Thyroid gland (tissue), 4 donors: ENCODE measurements at regions not wholly inside any gene's neighbourhood (a gene's known extent, or its start where the extent isn't known, plus 50 kb on each side); places are given as distances from the start of the nearest gene placed in this dataset.

Experiments used
- DNase-seq, 2 donors: peaks; one replicate each; pipeline ENCODE4 v3.0.0-alpha.2; 2019
- H3K27ac ChIP-seq, 3 donors: fragments of 200-600 bp; sonication (generic); 1 replicate in 2 of 3; 2 replicates in 1 of 3; pipeline ENCODE4 v1.5.1; 2016 to 2019; ENCODE audit warnings: mild to moderate bottlenecking in 1 of 3, moderate library complexity in 1 of 3
- H3K27me3 ChIP-seq: fragments of 200-600 bp; sonication (generic); one replicate; pipeline ENCODE4 v1.5.1; 2019
- H3K36me3 ChIP-seq, 2 donors: fragments of 200-600 bp; sonication (generic); one replicate each; pipeline ENCODE4 v1.5.1; 2016 to 2019
- H3K4me1 ChIP-seq, 2 donors: fragments of 200-600 bp; sonication (generic); one replicate each; pipeline ENCODE4 v1.5.1; 2017 to 2019
- H3K4me3 ChIP-seq, 3 donors: fragments of 200-600 bp; sonication (generic); replicated peaks in 1 of 3; 1 replicate in 2 of 3; 2 replicates in 1 of 3; pipeline ENCODE4 v1.5.1; 2016; ENCODE audit warnings: mild to moderate bottlenecking in 1 of 3
- H3K9me3 ChIP-seq: fragments of 200-600 bp; sonication (generic); one replicate; pipeline ENCODE4 v1.5.1; 2017
- CTCF ChIP-seq, 6 experiments: fragments of 200-600 bp in 3 of 6; fragments of 450-650 bp in 3 of 6; sonication (generic) in 3 of 6; IDR thresholded peaks; one replicate each; pipeline ENCODE4 v1.5.1; 2016 to 2019; ENCODE audit warnings: antibody characterized with exemption in 6 of 6, mild to moderate bottlenecking in 2 of 6, inconsistent platforms in 1 of 6, moderate library complexity in 1 of 6
- POLR2A ChIP-seq, 2 donors: fragments of 450-650 bp; IDR thresholded peaks; one replicate each; pipeline ENCODE4 v1.6.1; 2017; ENCODE audit warnings: antibody characterized with exemption in 2 of 2, mild to moderate bottlenecking in 2 of 2, moderate library complexity in 1 of 2
- WGBS, 2 donors: methylation state at CpG; one replicate each; pipeline ENCODE4 v1.1.5; 2017; 5-methylcytosine and 5-hydroxymethylcytosine counted together
- intact Hi-C: fragments of 100-400 bp; cut with DNase I; formaldehyde crosslinking; loops from one replicate; pipeline ENCODE4 v1.15.1; 2023

- no peak overlapping the region for H3K4me3 ChIP-seq
- no peaks in the 10 kb centered on the region for H3K27me3 ChIP-seq
- 72% methylated on average over 14 to 23 of the region's 25 CpGs for WGBS, 2 donors
- no peaks in the 10 kb centered on the region for H3K9me3 ChIP-seq
- TF ChIP-seq POLR2A (IDR thresholded peaks at IDR 0.05) (no peak), CTCF (IDR thresholded peaks at IDR 0.05) (no peak)
- peaks cover 0 to 4% of the 10 kb centered on the region in 2 donors for H3K4me1 ChIP-seq
- H3K27ac ChIP-seq: no peak overlapping the region
- H3K36me3 ChIP-seq: no peaks in the 10 kb centered on the region
- intact Hi-C loops: no loop called here
- DNase-seq: no peak
These were observed 126.0 kb upstream of the IQSEC1 start for GRCh38 chr3:13199006-13199776.

GRCh38 chr3:13198264-13198879 is 125.1 kb upstream of the IQSEC1 start:
- H3K27ac ChIP-seq: no peak overlapping the region
- DNase-seq: no peak
- no peaks in the 10 kb centered on the region for H3K4me1 ChIP-seq
- H3K9me3 ChIP-seq: no peaks in the 10 kb centered on the region
- no peaks in the 10 kb centered on the region for H3K36me3 ChIP-seq
- intact Hi-C loops: no loop called here
- H3K4me3 ChIP-seq: no peak overlapping the region
- TF ChIP-seq CTCF (IDR thresholded peaks at IDR 0.05): no peak
- no peak for TF ChIP-seq POLR2A (IDR thresholded peaks at IDR 0.05)
- H3K27me3 ChIP-seq: no peaks in the 10 kb centered on the region
- 82 to 91% methylated on average over 7 to 11 of the region's 11 CpGs for WGBS, 2 donors

- Histone ChIP-seq H3K27ac (no peak overlapping the region), H3K36me3 (no peaks in the 10 kb centered on the region), H3K4me3 (no peak overlapping the region), H3K9me3 (no peaks in the 10 kb centered on the region), H3K27me3 (no peaks in the 10 kb centered on the region), H3K4me1 (no peaks in the 10 kb centered on the region)
- DNase-seq: no peak
- WGBS, 2 donors: 89 to 96% methylated on average over 13 of the region's 13 CpGs
- TF ChIP-seq CTCF (IDR thresholded peaks at IDR 0.05): no peak
- TF ChIP-seq POLR2A (IDR thresholded peaks at IDR 0.05): no peak
- intact Hi-C loops: no loop called here
These were observed 124.6 kb upstream of the IQSEC1 start for GRCh38 chr3:13197795-13198194.

- no peak overlapping the region for H3K27ac ChIP-seq
- no peaks in the 10 kb centered on the region for H3K4me1 ChIP-seq
- WGBS, 2 donors: 83 to 84% methylated on average over 5 to 12 of the region's 12 CpGs
- H3K27me3 ChIP-seq: no peaks in the 10 kb centered on the region
- intact Hi-C loops: no loop called here
- TF ChIP-seq CTCF (IDR thresholded peaks at IDR 0.05) (no peak), POLR2A (IDR thresholded peaks at IDR 0.05) (no peak)
- H3K9me3 ChIP-seq: no peaks in the 10 kb centered on the region
- no peak for DNase-seq
- no peaks in the 10 kb centered on the region for H3K36me3 ChIP-seq
- no peak overlapping the region for H3K4me3 ChIP-seq
These were observed 124.1 kb upstream of the IQSEC1 start for GRCh38 chr3:13197281-13197680.

GRCh38 chr3:13195374-13195773 is 122.1 kb upstream of the IQSEC1 start:
- H3K9me3 ChIP-seq: no peaks in the 10 kb centered on the region
- DNase-seq: no peak
- no peaks in the 10 kb centered on the region for H3K27me3 ChIP-seq
- H3K4me3 ChIP-seq: no peak overlapping the region
- no peaks in the 10 kb centered on the region for H3K36me3 ChIP-seq
- TF ChIP-seq POLR2A (IDR thresholded peaks at IDR 0.05) (no peak), CTCF (IDR thresholded peaks at IDR 0.05) (no peak)
- H3K27ac ChIP-seq: no peak overlapping the region
- intact Hi-C loops: no loop called here
- H3K4me1 ChIP-seq: no peaks in the 10 kb centered on the region
- 76 to 77% methylated on average over 6 of the region's 6 CpGs for WGBS, 2 donors
